ENCODE measurements at regions not wholly inside any gene's neighbourhood (a gene's known extent, or its start where the extent isn't known, plus 50 kb on each side); places are given as distances from the start of the nearest gene placed in this dataset.

- DNase-seq (ENCODE audit: low read depth) = no peak
Observed at GRCh38 chr4:62269918-62270317, 1069.8 kb downstream of the ADGRL3 start.

DNA sequence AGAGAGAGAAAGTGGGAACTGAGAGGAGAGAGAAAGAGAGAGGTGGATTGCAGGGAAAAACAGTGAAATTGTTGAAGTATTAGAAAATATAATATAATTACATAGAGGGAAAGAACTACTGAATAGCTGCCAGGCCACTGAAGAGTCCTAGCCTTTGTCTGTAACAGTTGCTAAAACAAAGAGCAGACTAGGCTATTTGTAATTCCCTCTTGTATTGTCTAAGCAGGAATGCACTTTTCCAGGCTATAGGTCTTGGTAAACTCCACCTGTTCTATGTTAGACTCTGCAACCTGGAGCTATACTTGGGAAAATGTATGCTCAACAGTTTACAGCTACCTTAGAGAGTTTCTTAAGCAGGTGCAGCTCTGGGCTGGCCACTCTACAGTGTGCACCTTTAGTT lies 1063.3 kb downstream of the ADGRL3 start:
- DNase-seq (ENCODE audit: low read depth) = no peak

DNA sequence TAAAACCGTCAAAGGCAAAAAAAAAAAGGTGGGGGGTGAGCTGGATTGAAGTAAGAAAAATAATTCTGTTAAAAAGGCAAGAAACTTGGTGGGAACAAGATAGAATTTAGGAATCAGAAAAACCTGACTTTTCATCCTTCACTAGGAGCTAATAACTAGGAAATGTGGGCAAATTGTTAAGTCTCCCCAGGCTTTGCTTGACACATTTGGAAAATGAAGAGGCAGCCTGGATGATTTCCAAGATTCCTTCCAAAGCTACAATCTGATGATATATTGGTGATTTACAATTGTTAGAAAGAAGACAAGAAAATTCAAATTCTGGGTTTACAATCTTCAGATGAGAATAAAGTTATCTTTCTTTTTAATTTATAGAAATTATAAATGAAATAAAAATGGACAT lies 1062.5 kb downstream of the ADGRL3 start:
- DNase-seq (ENCODE audit: low read depth) = no peak

GRCh38 chr4:62260254-62260653 lies 1060.1 kb downstream of the ADGRL3 start:
- no peak for DNase-seq (ENCODE audit: low read depth)

- DNase-seq (ENCODE audit: low read depth) = no peak
Observed at GRCh38 chr4:62256479-62256878, 1056.4 kb downstream of the ADGRL3 start.

DNA sequence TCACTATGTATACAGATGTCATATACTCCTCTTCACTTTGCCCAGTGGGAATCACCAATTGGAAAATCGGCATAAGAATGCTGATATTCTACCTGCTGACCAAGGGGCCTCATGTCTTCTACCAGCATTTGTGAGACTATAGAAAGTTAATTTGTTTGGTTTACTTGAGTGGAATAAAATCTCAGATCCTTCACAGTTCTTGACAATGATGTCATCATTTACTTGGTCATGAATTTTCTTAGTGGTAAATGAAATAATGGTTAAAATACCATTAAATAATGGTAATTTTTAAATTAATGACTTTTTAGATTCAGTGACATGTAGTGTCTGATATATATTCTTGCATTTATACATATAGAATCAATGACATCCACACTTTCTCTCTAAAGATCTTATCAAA lies 1052.6 kb downstream of the ADGRL3 start:
- no peak for DNase-seq (ENCODE audit: low read depth)

DNA sequence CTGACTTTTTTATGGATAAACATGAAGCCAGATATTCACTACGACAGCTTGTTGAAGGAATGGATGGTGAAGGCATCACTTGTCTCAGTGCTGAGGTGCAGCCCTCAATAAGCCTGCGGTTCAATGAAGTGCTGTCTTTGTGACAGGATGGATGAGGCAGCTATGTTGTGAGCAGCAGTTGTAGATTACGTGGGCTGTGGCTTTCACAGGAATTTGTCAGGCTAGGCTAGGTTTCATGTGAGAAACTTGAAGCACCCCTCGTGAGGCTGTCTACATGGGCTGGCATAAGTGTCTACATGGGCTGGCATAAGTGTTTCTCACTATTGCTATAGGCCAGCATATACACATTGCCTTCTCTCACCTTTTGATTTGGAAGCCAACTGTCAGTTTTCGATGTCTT lies 1050.0 kb downstream of the ADGRL3 start:
- DNase-seq (ENCODE audit: low read depth) = no peak

DNA sequence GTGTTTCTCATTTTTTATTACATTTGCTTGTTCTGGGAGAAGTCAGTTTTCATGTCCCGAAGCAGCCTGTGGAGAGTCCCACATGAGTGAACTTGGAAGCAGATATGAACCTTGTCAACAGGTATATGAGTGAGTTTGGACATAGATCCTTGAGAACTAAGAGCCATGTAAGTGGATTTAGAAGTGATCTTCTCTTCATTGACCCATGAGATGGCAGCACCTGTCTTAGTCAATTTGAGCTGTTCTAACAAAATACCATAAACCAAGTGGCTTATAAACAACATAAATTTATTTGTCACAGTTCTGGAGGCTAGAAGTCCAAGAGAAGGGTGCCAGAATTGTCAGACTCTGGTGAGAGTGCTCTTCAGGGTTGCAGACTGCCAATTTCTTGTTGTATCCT lies 1043.8 kb downstream of the ADGRL3 start:
- DNase-seq (ENCODE audit: low read depth) = no peak

- DNase-seq (ENCODE audit: low read depth) = no peak
Observed at GRCh38 chr4:62235911-62236310, 1035.8 kb downstream of the ADGRL3 start.

DNA sequence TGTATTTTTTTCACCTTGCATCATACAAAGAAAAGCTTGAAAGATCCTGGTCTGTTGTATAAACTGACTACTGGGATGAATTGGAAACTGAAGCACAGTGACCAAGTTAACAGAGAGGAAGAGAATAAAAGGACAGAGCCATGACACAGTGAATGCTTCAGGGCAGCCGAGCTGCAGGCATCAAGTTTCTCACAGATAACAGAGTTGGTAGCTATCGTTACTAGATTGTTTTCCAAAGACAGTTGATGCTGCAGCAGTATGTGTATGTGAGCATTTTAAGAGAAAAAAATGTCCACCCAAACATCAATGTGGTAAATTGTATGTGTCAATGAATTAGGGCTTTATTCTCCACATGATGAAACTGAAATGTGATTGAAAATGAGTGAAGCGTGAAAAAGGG lies 1032.7 kb downstream of the ADGRL3 start:
- DNase-seq (ENCODE audit: low read depth) = no peak

- DNase-seq (ENCODE audit: low read depth) = no peak
Observed at GRCh38 chr4:62231994-62232393, 1031.9 kb downstream of the ADGRL3 start.

- no peak for DNase-seq (ENCODE audit: low read depth)
Observed at GRCh38 chr4:62226082-62226481, 1026.0 kb downstream of the ADGRL3 start.

- no peak for DNase-seq (ENCODE audit: low read depth)
Observed at GRCh38 chr4:62222121-62222520, 1022.0 kb downstream of the ADGRL3 start.

- no peak for DNase-seq (ENCODE audit: low read depth)
Observed at GRCh38 chr4:62210486-62210885, 1010.4 kb downstream of the ADGRL3 start.

DNA sequence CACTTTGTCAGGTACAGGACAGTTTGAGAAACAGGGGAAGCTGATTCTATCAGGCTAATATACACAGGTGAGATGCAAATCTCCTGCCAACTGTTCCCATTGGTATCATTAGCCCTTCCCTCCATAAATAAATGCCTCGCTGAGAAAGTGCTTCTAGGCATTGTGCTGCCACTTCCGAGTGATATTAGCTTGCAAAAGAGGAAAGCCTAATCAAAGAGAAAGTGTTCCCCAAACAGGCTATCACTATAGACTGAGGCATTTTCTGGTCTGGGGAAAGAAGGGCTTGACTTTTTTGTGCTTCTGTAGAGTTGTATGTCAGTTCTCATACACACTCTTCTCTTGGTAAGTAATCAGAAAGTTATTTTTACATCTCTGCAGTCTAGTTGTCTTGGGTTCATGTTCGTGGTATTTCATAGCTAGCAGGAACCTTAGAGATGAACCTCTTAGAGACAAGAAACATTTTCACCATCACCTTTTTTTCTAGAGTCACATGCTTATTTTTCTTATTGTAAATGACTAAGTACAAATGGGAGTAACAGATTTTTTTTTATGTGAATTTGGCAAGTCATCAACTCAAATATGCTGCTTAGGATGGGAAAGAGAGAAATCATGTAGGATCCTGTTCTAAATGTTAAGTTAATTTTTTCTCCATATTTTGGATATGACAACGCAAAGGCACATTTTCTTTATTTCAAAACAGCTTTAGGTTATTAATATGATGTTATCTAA lies 1009.8 kb downstream of the ADGRL3 start:
- no peak for DNase-seq (ENCODE audit: low read depth)

DNA sequence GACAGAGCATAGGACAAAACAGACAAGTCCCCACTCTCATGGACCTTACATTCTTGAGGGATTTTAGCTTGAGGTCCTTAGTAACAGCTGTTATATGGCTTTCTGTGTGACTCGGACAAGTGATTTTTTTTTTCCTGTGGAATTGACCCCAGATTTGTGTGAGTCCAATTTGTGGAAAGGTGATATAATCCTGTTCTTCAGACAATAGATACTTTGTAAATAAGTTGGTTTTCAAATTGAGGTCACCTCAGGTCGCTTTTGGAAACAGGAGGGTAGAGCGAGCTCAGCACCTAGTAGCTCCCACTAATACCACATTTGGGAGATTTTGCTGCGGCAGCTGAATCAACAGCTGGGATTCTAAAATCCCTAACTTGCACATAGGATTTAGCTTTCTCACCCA lies 1008.8 kb downstream of the ADGRL3 start:
- DNase-seq (ENCODE audit: low read depth) = no peak

- no peak for DNase-seq (ENCODE audit: low read depth)
Observed at GRCh38 chr4:62204136-62204535, 1004.0 kb downstream of the ADGRL3 start.

DNA sequence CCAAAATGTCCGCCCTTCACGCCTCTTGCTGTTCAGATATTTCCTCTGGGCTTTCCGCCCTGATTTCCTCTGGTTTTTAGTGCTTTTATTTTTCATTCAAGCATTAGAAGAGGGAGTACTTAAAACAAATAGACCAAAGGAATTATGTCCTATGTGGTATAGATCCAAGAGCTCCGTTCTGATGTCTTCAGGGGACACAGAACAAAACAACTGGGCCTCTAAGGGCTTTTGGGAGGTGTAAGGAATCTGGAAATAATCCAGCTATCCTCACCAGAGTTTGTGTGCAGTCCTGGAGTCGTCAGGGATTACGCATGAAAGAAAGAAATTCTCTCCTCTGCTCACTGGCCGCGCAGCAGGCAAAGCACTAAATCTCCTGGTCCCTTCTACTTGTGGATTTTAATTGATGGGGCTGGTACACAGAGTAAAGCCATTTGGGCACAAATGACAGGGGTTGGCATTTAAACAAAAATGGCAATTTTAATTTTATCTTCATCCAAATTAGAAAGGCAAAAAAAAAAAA lies 999.2 kb downstream of the ADGRL3 start:
- no peak for DNase-seq (ENCODE audit: low read depth)

GRCh38 chr4:62196338-62196737 lies 996.2 kb downstream of the ADGRL3 start:
- no peak for DNase-seq (ENCODE audit: low read depth)

DNA sequence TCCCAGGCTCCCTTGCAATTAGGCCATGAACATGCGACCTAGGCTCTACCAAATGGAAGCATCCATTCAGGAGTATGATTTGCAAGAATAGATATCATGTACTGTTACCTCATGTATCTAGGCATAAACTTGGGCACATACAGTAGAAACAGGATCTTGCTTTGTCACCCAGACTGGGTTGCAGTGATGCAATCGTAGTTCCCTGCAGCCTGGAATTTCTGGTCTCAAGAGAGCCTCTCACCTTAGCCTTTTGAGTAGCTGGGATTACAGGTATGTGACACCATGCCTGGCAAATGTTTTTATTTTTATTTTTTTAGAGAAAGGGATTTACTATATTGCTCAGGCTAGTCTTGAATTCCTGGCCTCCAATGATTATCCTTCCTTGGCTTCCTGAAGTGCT lies 994.2 kb downstream of the ADGRL3 start:
- DNase-seq (ENCODE audit: low read depth) = no peak

GRCh38 chr4:62193761-62194160 lies 993.6 kb downstream of the ADGRL3 start:
- DNase-seq (ENCODE audit: low read depth) = no peak

DNA sequence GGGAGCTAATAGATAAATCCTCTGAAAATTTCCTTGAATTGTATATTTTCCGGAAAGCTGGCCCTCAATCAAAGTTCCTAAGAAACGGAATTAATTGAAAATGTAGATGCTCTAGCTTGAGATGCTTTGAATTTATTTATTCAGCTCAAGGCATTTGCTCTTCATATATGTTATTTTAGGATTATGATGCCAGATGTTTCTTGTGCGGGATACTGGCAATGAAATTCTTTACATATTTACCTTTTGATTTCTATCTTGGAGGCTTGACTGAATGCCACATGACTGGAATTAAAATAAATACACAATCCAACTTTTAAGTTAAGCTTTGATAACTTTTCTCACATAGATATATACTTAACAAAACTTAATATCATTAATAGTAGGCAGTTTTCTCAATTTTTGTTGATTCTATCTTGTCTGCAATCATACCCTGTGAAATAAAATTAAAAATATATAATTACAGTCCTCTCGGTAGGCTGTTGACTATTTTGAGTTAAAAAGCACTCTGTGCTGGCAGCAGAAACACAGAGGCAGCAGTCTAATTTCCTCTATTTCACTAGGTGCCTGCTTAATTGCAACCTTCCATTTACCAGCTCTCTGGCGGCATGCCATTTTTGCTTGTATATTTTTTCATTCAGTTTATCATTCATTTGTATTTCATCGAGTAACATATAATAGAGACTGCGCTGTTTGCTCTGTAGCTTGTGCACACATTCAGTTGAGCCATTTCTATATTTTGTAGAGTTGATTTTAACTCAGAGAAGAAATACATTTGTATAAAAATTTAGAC lies 991.5 kb downstream of the ADGRL3 start:
- DNase-seq (ENCODE audit: low read depth) = no peak

DNA sequence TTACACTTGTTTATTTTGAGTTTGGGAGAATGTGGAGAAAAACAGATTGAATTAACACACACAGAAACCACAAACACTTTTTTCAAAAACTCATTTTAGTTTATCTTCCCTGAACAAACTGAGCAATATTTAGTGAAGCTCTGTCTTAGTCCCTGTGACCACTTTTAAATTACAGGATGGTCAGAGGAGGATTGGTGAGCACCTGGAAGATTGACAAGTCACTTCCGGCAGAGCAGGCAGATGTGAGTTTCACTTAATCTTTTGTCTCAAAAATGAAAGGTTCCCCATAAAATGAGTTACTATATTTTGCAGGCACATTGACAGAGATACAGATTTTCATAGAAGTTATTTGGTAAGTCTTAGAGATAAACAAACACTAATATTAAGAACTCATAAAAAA lies 970.1 kb downstream of the ADGRL3 start:
- DNase-seq (ENCODE audit: low read depth) = no peak
